ENCODE measurements at regions not wholly inside any gene's neighbourhood (a gene's known extent, or its start where the extent isn't known, plus 50 kb on each side); places are given as distances from the start of the nearest gene placed in this dataset.
A peak's percentile ranks its signal among the peaks of the same experiment; 100 is the strongest.

- DNase-seq (ENCODE audit: low read depth), result no peak
- no peak for TF ChIP-seq CTCF (IDR thresholded peaks at IDR 0.05; ENCODE audit: low read depth, low read length, missing control alignments)
- in situ Hi-C loops (cut with HindIII; ENCODE audit: low sequenced_read_pairs), result no loop called here
- no peak overlapping the region for H3K4me3 ChIP-seq (ENCODE audit: low read depth, low read length)
These were observed 79.3 kb upstream of the GPC6 start for GRCh38 chr13:93147298-93147645.

GRCh38 chr13:93147946-93148345 is 78.7 kb upstream of the GPC6 start:
- DNase-seq (ENCODE audit: low read depth), result no peak
- no peak for TF ChIP-seq CTCF (IDR thresholded peaks at IDR 0.05; ENCODE audit: low read depth, low read length, missing control alignments)
- H3K4me3 ChIP-seq (ENCODE audit: low read depth, low read length), result no peak overlapping the region
- in situ Hi-C loops (cut with HindIII; ENCODE audit: low sequenced_read_pairs), result no loop called here

- peak; percentile 51 for DNase-seq (ENCODE audit: low read depth)
- no peak for TF ChIP-seq CTCF (IDR thresholded peaks at IDR 0.05; ENCODE audit: low read depth, low read length, missing control alignments)
- in situ Hi-C loops (cut with HindIII; ENCODE audit: low sequenced_read_pairs), result no loop called here
- H3K4me3 ChIP-seq (ENCODE audit: low read depth, low read length), result no peak overlapping the region
These were observed 75.3 kb upstream of the GPC6 start for GRCh38 chr13:93151277-93151676.

- no peak overlapping the region for H3K4me3 ChIP-seq (ENCODE audit: low read depth, low read length)
- TF ChIP-seq CTCF (IDR thresholded peaks at IDR 0.05; ENCODE audit: low read depth, low read length, missing control alignments), result no peak
- in situ Hi-C loops (cut with HindIII; ENCODE audit: low sequenced_read_pairs), result no loop called here
- DNase-seq (ENCODE audit: low read depth), result no peak
These were observed 68.0 kb upstream of the GPC6 start for GRCh38 chr13:93158565-93158964.

GRCh38 chr13:93169980-93170379 is 56.6 kb upstream of the GPC6 start:
- TF ChIP-seq CTCF (IDR thresholded peaks at IDR 0.05; ENCODE audit: low read depth, low read length, missing control alignments), result no peak
- no peak overlapping the region for H3K4me3 ChIP-seq (ENCODE audit: low read depth, low read length)

GRCh38 chr13:93172109-93172508 is 54.5 kb upstream of the GPC6 start:
- no peak for TF ChIP-seq CTCF (IDR thresholded peaks at IDR 0.05; ENCODE audit: low read depth, low read length, missing control alignments)
- in situ Hi-C loops (cut with HindIII; ENCODE audit: low sequenced_read_pairs), result no loop called here
- no peak for DNase-seq (ENCODE audit: low read depth)

More at GRCh38 chr13:93169980-93170379, 56.6 kb upstream of the GPC6 start:
- in situ Hi-C loops (cut with HindIII; ENCODE audit: low sequenced_read_pairs), result no loop called here
- DNase-seq (ENCODE audit: low read depth), result peak; percentile 41

GRCh38 chr13:93173654-93174053 is 53.0 kb upstream of the GPC6 start:
- in situ Hi-C loops (cut with HindIII; ENCODE audit: low sequenced_read_pairs), result no loop called here
- H3K4me3 ChIP-seq (ENCODE audit: low read depth, low read length), result no peak overlapping the region
- no peak for DNase-seq (ENCODE audit: low read depth)
- TF ChIP-seq CTCF (IDR thresholded peaks at IDR 0.05; ENCODE audit: low read depth, low read length, missing control alignments), result no peak

More at GRCh38 chr13:93172109-93172508, 54.5 kb upstream of the GPC6 start:
- no peak overlapping the region for H3K4me3 ChIP-seq (ENCODE audit: low read depth, low read length)

Data from astrocyte of the cerebellum (primary cell).